ENCODE measurements at regions not wholly inside any gene's neighbourhood (a gene's known extent, or its start where the extent isn't known, plus 50 kb on each side); places are given as distances from the start of the nearest gene placed in this dataset.

DNA sequence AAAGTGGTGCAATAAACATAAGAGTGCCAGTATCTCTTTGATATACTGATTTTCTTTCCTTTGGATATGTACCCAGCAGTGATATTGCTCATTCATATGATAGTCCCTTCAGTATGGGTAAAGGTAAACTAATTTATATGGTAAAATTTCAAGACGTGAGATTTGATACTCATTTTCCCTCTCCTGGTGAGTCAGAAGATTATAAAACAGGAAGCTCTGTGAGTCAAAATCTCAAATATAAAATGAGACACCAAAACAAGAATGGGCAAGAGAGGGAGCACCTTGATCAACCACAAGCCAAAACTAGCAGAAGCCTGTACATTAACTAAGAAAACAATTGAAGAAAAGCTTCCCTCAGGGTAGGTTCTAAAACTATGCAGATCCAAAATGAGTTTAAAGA, 216.3 kb downstream of the SLITRK6 start:
- 35 to 65% methylated on average over 1 of the region's 1 CpG for WGBS, 2 experiments (ENCODE audit: low coverage in 1 of 2, low lambda C conversion rate in 2 of 2, missing lambda C conversion rate in 2 of 2)
- no peak overlapping the region for H3K27ac ChIP-seq
- no peak for DNase-seq
- no peaks in the 10 kb centered on the region for H3K79me2 ChIP-seq (ENCODE audit: insufficient read depth)
- H3K36me3 ChIP-seq (ENCODE audit: low read depth): no peaks in the 10 kb centered on the region
- no peaks in the 10 kb centered on the region for H3K9me2 ChIP-seq (ENCODE audit: insufficient read depth)
- no peaks in the 10 kb centered on the region for H3K4me1 ChIP-seq (ENCODE audit: insufficient read depth)
- no peaks in the 10 kb centered on the region for H4K20me1 ChIP-seq (ENCODE audit: insufficient read depth)
- no peaks in the 10 kb centered on the region for H3K27me3 ChIP-seq (replicated peaks; ENCODE audit: insufficient read depth)
- H3K4me2 ChIP-seq (ENCODE audit: unreplicated experiment): no peak overlapping the region
- TF ChIP-seq EZH2phosphoT487 (IDR thresholded peaks at IDR 0.05; ENCODE audit: insufficient read depth, low read depth) (no peak), EZH2 (IDR thresholded peaks at IDR 0.05; ENCODE audit: insufficient read depth, poor library complexity, severe bottlenecking) (no peak)
- H3K9ac ChIP-seq: no peak overlapping the region
- H3K9me3 ChIP-seq (ENCODE audit: low read depth): no peaks in the 10 kb centered on the region
- H3F3A ChIP-seq (ENCODE audit: insufficient read depth): no peaks in the 10 kb centered on the region
- no peak overlapping the region for H3K4me3 ChIP-seq
- no peak overlapping the region for H2AFZ ChIP-seq
- in situ Hi-C loops (cut with MboI): no loop called here

DNA sequence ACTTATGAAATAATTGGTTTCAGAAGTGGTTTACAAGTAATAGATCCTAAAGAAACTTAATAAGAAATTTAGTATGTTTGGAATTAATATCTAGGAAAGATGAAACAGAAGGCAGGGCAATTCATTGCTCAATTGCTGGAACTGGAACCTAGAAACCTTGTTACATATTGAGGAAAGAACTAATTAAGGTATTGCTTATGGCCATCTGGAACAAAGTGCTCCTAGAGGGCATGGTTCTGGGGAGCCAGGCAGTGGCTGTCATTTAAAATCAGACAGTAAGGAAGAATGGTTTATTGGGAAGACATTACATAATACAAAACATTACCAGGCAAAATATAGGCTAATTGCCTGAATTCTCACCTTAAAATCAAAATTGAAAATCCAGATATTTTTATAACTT, 224.1 kb downstream of the SLITRK6 start:
- Histone ChIP-seq H3K79me2 (ENCODE audit: insufficient read depth) (no peaks in the 10 kb centered on the region), H3K4me1 (ENCODE audit: insufficient read depth) (no peaks in the 10 kb centered on the region), H3F3A (ENCODE audit: insufficient read depth) (no peaks in the 10 kb centered on the region), H3K9me3 (ENCODE audit: low read depth) (no peaks in the 10 kb centered on the region), H3K9ac (no peak overlapping the region), H3K27me3 (replicated peaks; ENCODE audit: insufficient read depth) (no peaks in the 10 kb centered on the region), H3K4me3 (no peak overlapping the region), H3K36me3 (ENCODE audit: low read depth) (no peaks in the 10 kb centered on the region), H3K4me2 (ENCODE audit: unreplicated experiment) (no peak overlapping the region), H3K9me2 (ENCODE audit: insufficient read depth) (no peaks in the 10 kb centered on the region), H3K27ac (no peak overlapping the region), H2AFZ (no peak overlapping the region), H4K20me1 (ENCODE audit: insufficient read depth) (no peaks in the 10 kb centered on the region)
- TF ChIP-seq EZH2 (IDR thresholded peaks at IDR 0.05; ENCODE audit: insufficient read depth, poor library complexity, severe bottlenecking) (no peak), EZH2phosphoT487 (IDR thresholded peaks at IDR 0.05; ENCODE audit: insufficient read depth, low read depth) (no peak)
- no peak for DNase-seq
- in situ Hi-C loops (cut with MboI): no loop called here

DNA sequence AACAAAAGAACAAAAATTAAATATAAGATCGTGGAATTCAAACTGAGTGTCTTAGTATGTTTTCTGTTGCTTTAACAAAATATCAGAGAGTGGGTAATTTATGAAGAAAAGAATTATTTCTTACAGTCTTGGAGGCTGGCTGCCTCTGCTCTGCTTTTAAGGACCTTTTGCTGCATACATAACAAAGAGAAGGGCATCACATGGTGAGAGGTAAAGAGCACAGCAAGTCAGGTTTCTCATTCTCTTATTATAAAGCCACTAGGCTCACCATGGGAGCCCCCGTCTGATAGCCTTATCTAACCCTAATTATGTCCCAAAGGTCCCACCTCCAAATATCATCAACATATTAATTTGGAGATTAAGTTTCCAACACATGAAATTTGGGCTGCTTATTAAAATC, 231.3 kb downstream of the SLITRK6 start:
- Histone ChIP-seq H3K4me1 (ENCODE audit: insufficient read depth) (no peaks in the 10 kb centered on the region), H3K79me2 (ENCODE audit: insufficient read depth) (no peaks in the 10 kb centered on the region), H3K27me3 (replicated peaks; ENCODE audit: insufficient read depth) (no peaks in the 10 kb centered on the region), H3K27ac (no peak overlapping the region), H3K9me2 (ENCODE audit: insufficient read depth) (no peaks in the 10 kb centered on the region), H3K9me3 (ENCODE audit: low read depth) (no peaks in the 10 kb centered on the region), H3K4me2 (ENCODE audit: unreplicated experiment) (no peak overlapping the region), H3F3A (ENCODE audit: insufficient read depth) (no peaks in the 10 kb centered on the region), H3K36me3 (ENCODE audit: low read depth) (no peaks in the 10 kb centered on the region), H4K20me1 (ENCODE audit: insufficient read depth) (no peaks in the 10 kb centered on the region), H2AFZ (no peak overlapping the region), H3K4me3 (no peak overlapping the region), H3K9ac (no peak overlapping the region)
- in situ Hi-C loops (cut with MboI): no loop called here
- TF ChIP-seq EZH2 (IDR thresholded peaks at IDR 0.05; ENCODE audit: insufficient read depth, poor library complexity, severe bottlenecking) (no peak), EZH2phosphoT487 (IDR thresholded peaks at IDR 0.05; ENCODE audit: insufficient read depth, low read depth) (no peak)
- no peak for DNase-seq
- 11 to 15% methylated on average over 2 of the region's 2 CpGs for WGBS, 2 experiments (ENCODE audit: low coverage in 1 of 2, low lambda C conversion rate in 2 of 2, missing lambda C conversion rate in 2 of 2)

DNA sequence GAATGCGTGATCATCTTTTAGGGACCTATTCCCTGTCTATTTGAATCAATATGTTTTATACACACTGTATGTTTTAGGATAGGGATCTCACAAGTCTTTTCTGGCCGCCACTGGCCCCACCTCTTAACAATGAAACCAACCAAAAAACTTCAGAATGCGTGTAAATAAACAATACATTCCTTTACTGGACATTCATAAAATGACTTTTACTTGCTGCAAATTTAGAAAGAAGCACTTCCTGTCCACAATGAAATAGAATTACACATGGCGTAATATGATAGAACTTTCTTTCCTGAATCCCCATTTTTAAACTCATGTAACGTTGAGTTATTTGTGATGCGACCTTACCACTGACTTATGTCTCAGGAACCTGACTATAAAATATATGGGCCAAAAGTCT, 233.6 kb downstream of the SLITRK6 start:
- Histone ChIP-seq H2AFZ (no peak overlapping the region), H3K4me3 (no peak overlapping the region), H3K27ac (no peak overlapping the region), H3F3A (ENCODE audit: insufficient read depth) (no peaks in the 10 kb centered on the region), H3K9ac (no peak overlapping the region), H3K36me3 (ENCODE audit: low read depth) (no peaks in the 10 kb centered on the region), H3K4me2 (ENCODE audit: unreplicated experiment) (no peak overlapping the region), H3K27me3 (replicated peaks; ENCODE audit: insufficient read depth) (no peaks in the 10 kb centered on the region), H3K9me2 (ENCODE audit: insufficient read depth) (no peaks in the 10 kb centered on the region), H3K4me1 (ENCODE audit: insufficient read depth) (no peaks in the 10 kb centered on the region), H3K9me3 (ENCODE audit: low read depth) (no peaks in the 10 kb centered on the region), H4K20me1 (ENCODE audit: insufficient read depth) (no peaks in the 10 kb centered on the region), H3K79me2 (ENCODE audit: insufficient read depth) (no peaks in the 10 kb centered on the region)
- in situ Hi-C loops (cut with MboI): no loop called here
- TF ChIP-seq EZH2phosphoT487 (IDR thresholded peaks at IDR 0.05; ENCODE audit: insufficient read depth, low read depth) (no peak), EZH2 (IDR thresholded peaks at IDR 0.05; ENCODE audit: insufficient read depth, poor library complexity, severe bottlenecking) (no peak)
- no peak for DNase-seq
- WGBS, 2 experiments (ENCODE audit: low coverage in 1 of 2, low lambda C conversion rate in 2 of 2, missing lambda C conversion rate in 2 of 2): 14 to 16% methylated on average over 6 of the region's 6 CpGs

DNA sequence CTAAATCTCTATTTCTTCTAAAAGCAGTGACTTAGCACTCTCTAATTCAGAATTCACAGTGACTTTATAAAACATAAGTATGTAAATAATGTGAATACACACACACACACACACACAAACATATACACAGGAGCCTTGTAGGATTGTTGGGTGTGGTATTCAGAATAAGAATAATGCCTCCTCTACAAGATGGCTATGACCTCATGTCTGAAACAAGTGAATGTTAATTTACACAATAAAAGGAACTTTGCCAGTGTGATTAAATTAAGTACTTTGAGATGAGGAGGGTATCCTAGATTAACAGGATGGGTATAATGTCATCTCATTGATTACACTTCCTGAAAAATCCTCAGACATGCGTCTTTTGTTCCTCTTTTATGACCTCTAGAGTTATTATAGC, 234.6 kb downstream of the SLITRK6 start:
- Histone ChIP-seq H4K20me1 (ENCODE audit: insufficient read depth) (no peaks in the 10 kb centered on the region), H3K9ac (no peak overlapping the region), H3F3A (ENCODE audit: insufficient read depth) (no peaks in the 10 kb centered on the region), H3K79me2 (ENCODE audit: insufficient read depth) (no peaks in the 10 kb centered on the region), H3K9me3 (ENCODE audit: low read depth) (no peaks in the 10 kb centered on the region), H2AFZ (no peak overlapping the region), H3K27me3 (replicated peaks; ENCODE audit: insufficient read depth) (no peaks in the 10 kb centered on the region), H3K36me3 (ENCODE audit: low read depth) (no peaks in the 10 kb centered on the region), H3K4me2 (ENCODE audit: unreplicated experiment) (no peak overlapping the region), H3K4me3 (no peak overlapping the region), H3K4me1 (ENCODE audit: insufficient read depth) (no peaks in the 10 kb centered on the region), H3K27ac (no peak overlapping the region), H3K9me2 (ENCODE audit: insufficient read depth) (no peaks in the 10 kb centered on the region)
- no peak for TF ChIP-seq EZH2phosphoT487 (IDR thresholded peaks at IDR 0.05; ENCODE audit: insufficient read depth, low read depth)
- no peak for TF ChIP-seq EZH2 (IDR thresholded peaks at IDR 0.05; ENCODE audit: insufficient read depth, poor library complexity, severe bottlenecking)
- 2 to 5% methylated on average over 1 of the region's 1 CpG for WGBS, 2 experiments (ENCODE audit: low coverage in 1 of 2, low lambda C conversion rate in 2 of 2, missing lambda C conversion rate in 2 of 2)
- in situ Hi-C loops (cut with MboI): no loop called here
- DNase-seq: no peak
